ENCODE measurements at regions not wholly inside any gene's neighbourhood (a gene's known extent, or its start where the extent isn't known, plus 50 kb on each side); places are given as distances from the start of the nearest gene placed in this dataset.
"Not testable (repeated sequence)": the region's sequence is repeated elsewhere in the genome, so short reads cannot be mapped to it uniquely, and the experiment has no call there.

GRCh38 chr5:12131020-12131419, 226.8 kb upstream of the CTNND2 start:
- DNase-seq (ENCODE audit: low spot score) = not testable (repeated sequence)

GRCh38 chr5:12125895-12126294, 221.6 kb upstream of the CTNND2 start:
- no peak for DNase-seq (ENCODE audit: low spot score)

- no peak for DNase-seq (ENCODE audit: low spot score)
These were observed 215.4 kb upstream of the CTNND2 start for GRCh38 chr5:12119657-12120056.

GRCh38 chr5:12114075-12114474, 209.8 kb upstream of the CTNND2 start:
- no peak for DNase-seq (ENCODE audit: low spot score)

DNA sequence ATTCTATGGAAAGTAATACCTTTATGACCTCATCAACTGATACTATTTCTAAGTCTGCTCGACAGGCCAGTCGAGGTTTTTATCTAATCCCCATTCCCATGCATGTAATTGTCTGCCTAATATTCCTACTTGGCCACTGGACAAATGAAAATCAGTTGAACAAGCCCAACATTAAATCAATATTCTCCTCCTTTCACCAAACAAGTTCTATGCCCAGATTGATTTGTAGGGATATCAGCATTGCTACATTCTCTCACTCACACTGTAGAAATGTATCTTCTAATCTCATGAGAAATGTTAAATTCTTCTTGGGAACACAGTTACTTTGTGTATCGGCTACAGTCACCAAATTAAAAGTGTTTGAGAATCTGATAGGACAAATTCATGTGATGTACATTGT, 208.8 kb upstream of the CTNND2 start:
- no peak for DNase-seq (ENCODE audit: low spot score)

DNA sequence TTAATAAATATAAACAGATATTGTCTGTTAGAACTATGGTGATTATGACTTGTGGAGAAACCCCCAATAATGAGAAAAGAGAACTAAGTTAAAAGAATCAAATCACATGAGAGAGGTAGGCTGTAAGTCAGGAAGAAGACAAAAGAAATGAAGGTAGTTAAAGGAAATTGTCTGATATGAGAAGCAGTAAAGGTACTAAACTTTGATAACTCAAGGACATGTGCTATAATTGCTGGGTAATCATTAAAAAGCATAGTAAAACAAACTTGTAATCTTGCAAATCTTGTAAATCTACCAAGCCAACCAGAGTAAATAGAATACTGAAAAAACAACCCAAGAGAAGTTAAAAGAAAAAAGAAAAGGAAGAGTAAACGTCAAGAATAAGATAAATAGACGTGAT, 207.0 kb upstream of the CTNND2 start:
- DNase-seq (ENCODE audit: low spot score) = no peak

DNA sequence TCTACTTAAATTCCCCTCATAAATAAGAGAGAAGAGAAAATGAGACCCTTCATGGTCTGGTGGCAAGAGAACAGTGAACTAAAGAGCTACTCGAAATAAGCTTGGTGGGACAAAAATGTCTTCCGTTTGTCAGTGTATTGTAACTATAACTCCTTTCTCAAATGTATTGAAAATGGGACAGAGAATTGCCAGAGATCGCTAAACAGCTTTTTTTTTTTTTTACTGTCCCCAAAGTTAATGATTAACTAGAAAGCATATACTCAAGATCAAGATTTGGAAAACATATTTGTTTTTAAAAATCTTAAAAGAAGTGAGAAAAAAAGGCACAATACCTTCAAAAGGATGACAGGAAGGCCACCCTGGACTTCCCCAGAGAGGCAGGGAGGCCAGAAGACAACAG, 206.4 kb upstream of the CTNND2 start:
- DNase-seq (ENCODE audit: low spot score) = no peak

DNA sequence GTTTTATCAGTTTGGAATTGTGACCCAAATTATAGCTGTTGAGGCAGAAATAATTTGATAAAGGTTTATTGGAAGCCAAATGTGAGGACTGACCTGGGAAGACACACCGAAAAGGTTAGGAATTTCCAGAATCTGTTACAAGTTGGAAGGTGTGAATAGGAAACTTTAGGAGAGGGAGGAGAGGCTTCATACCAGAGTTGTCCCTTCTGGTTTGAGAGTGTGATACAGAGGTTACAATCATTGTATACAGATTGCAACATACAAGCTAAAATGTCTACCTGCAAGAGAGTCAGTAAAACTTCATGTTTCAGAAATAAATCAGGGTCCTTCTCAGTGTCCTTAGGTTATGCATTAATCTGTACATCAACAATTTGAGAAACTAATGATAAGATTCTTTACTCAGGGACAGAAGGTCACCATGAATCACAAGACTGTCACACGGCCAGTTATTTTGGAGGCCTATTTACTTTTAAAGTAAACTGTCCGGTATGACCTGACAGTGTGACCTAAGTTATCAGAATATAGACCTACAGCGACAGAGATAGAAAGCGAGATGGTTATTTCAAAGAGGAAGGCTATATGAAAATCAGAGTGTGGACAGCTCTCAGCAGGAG, 204.9 kb upstream of the CTNND2 start:
- DNase-seq (ENCODE audit: low spot score) = no peak

- DNase-seq (ENCODE audit: low spot score) = no peak
These were observed 197.9 kb upstream of the CTNND2 start for GRCh38 chr5:12102151-12102550.

DNA sequence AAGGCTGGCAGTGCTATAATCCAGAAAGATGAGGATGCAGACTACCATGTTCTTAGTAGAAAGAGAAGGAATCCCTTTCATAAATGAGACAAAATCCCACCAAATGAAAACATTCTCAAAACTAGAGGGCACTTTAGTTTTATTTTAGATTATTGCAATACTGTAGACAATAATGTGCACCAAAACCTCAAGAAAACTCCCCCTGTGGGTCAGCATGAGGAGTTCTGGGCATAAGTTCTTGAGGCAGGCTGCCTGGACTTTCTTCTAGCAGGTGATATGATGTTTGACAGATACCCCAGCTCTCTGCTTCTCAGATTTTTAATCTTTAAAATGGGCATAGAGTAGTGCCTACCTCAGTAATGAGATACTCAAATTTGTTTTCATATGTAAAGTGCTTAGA, 196.3 kb upstream of the CTNND2 start:
- DNase-seq (ENCODE audit: low spot score) = no peak

- no peak for DNase-seq (ENCODE audit: low spot score)
These were observed 195.1 kb upstream of the CTNND2 start for GRCh38 chr5:12099296-12099695.

DNA sequence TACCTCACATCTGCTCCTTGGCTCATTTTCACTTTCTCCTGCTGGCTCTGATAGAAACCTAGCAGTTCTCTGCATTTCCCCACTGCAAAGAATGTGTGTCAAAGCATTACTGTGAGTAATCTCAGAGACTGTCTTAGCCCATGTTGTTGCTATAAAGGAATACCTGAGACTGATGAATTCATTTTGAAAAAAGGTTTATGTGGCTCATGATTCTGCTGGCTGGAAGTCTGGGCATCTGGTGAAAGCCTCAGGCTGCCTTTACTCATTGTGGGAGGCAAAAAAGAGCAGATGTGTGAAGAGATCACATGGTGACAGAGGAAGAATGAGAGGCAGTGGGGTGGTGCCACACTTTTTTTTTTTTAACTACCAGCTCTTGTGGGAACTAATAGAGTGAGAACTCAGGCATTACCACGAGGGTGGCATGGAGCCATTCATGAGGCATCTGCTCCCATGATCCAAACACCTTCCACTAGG, 191.6 kb upstream of the CTNND2 start:
- peak; percentile 0 for DNase-seq (ENCODE audit: low spot score)

GRCh38 chr5:12093586-12093985, 189.3 kb upstream of the CTNND2 start:
- no peak for DNase-seq (ENCODE audit: low spot score)

DNA sequence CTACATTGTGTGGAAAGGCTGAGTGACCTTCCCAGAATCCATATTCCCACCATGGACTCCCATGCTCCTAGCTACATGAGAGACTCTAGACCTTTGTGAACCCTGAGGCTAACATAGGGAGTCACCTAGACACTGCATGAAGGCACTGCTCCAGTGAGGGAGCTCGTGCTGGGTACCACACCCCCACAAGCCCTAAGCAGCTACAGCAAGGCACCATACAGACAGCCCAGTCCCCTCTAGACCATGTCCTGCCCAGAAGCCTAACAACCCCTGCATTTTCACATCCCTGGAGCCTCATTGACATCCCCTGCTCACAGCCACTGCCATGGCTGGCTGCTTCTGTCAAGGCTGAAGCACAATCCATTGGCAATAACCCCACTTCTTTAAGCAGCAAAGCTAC, 176.5 kb upstream of the CTNND2 start:
- DNase-seq (ENCODE audit: low spot score) = no peak

DNA sequence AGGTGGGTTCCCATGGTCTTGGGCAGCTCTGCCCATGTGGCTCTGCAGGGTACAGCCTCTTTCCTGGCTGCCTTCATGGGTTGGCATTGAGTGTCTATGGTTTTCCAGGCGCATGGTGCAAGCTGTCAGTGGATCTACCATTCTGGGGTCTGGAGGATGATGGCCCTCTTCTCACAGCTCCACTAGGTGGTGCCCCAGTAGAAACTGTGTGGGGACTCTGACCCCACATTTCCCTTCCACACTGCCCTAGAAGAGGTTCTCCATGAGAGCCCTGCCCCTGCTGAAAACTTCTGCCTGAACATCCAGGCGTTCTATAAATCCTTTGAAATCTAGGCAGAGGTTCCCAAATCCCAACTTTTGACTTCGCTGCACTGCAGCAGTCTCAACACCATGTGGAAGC, 174.0 kb upstream of the CTNND2 start:
- DNase-seq (ENCODE audit: low spot score) = not testable (repeated sequence)

- no peak for DNase-seq (ENCODE audit: low spot score)
These were observed 169.2 kb upstream of the CTNND2 start for GRCh38 chr5:12073426-12073825.

- no peak for DNase-seq (ENCODE audit: low spot score)
These were observed 168.2 kb upstream of the CTNND2 start for GRCh38 chr5:12072441-12072840.

GRCh38 chr5:12071455-12071854, 167.2 kb upstream of the CTNND2 start:
- no peak for DNase-seq (ENCODE audit: low spot score)

GRCh38 chr5:12023614-12024241, 119.5 kb upstream of the CTNND2 start:
- DNase-seq (ENCODE audit: low spot score) = peak; percentile 30

GRCh38 chr5:12022444-12022843, 118.2 kb upstream of the CTNND2 start:
- DNase-seq (ENCODE audit: low spot score) = no peak

DNA sequence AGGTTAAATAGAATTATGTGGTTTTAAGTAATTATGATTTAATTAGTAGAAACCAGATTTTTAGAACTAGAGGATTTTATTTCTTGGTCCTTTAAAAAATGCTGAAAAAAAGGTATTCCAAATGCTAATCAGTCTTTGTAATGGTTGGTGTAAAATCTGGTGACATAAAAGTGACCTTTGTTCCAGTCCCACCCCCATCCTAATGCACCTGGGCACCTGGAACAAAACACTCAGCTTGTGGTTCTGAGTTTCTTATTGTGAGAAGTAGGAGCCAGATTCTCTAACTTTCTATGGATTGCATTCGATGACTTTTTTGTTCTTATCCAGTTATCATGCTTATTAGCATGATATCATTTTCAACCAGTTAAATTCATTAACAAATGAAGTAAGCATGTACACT, 115.1 kb upstream of the CTNND2 start:
- no peak for DNase-seq (ENCODE audit: low spot score)

- no peak for DNase-seq (ENCODE audit: low spot score)
These were observed 112.8 kb upstream of the CTNND2 start for GRCh38 chr5:12017007-12017406.

GRCh38 chr5:12016159-12016746, 112.0 kb upstream of the CTNND2 start:
- DNase-seq (ENCODE audit: low spot score) = no peak

- DNase-seq (ENCODE audit: low spot score) = no peak
These were observed 109.1 kb upstream of the CTNND2 start for GRCh38 chr5:12013351-12013750.

Data from activated CD4-positive, alpha-beta T cell treated with anti-CD3 and anti-CD28 coated beads, Interleukin-2, Interleukin-4, amounts not matched to agents 100 ng/mL and 50 ng/mL, durations not matched to agents 16 hours and 8 hours (primary cell).